HEK293 (cell line): ENCODE measurements at regions not wholly inside any gene's neighbourhood (a gene's known extent, or its start where the extent isn't known, plus 50 kb on each side); places are given as distances from the start of the nearest gene placed in this dataset.

Experiments
- CTCF ChIP-seq: fragments of 450-650 bp; formaldehyde crosslinking; IDR thresholded peaks from 2 replicates; pipeline ENCODE4 v1.5.1; 2016; ENCODE audit warnings: missing biosample characterization, missing genetic modification characterization
- GLI4 ChIP-seq: fragments of 450-650 bp; formaldehyde crosslinking; IDR thresholded peaks from 2 replicates; pipeline ENCODE4 v1.5.1; 2016; ENCODE audit warnings: missing biosample characterization, missing genetic modification characterization
- INSM2 ChIP-seq: fragments of 450-650 bp; formaldehyde crosslinking; IDR thresholded peaks from 2 replicates; pipeline ENCODE4 v1.5.1; 2016; ENCODE audit warnings: missing biosample characterization, missing genetic modification characterization
- ZBTB7A ChIP-seq: fragments of 450-650 bp; formaldehyde crosslinking; IDR thresholded peaks from 2 replicates; pipeline ENCODE4 v1.5.1; 2016; ENCODE audit warnings: low read depth, missing biosample characterization, missing genetic modification characterization
- ZNF510 ChIP-seq: fragments of 450-650 bp; formaldehyde crosslinking; IDR thresholded peaks from 2 replicates; pipeline ENCODE4 v1.5.1; 2018; ENCODE audit warnings: mild to moderate bottlenecking, missing genetic modification characterization, missing biosample characterization; ENCODE audit not compliant: insufficient replicate concordance
- ZNF549 ChIP-seq: fragments of 450-650 bp; IDR thresholded peaks from 2 replicates; pipeline ENCODE4 v1.5.1; 2018; ENCODE audit warnings: missing biosample characterization, missing genetic modification characterization, mild to moderate bottlenecking, inconsistent platforms, moderate library complexity
- ZNF707 ChIP-seq: fragments of 450-650 bp; formaldehyde crosslinking; IDR thresholded peaks from 2 replicates; pipeline ENCODE4 v1.5.1; 2016; ENCODE audit warnings: missing biosample characterization, missing genetic modification characterization

- TF ChIP-seq INSM2 (tag by site-specific recombination) (no peak), ZNF510 (no peak), ZNF549 (tag by site-specific recombination) (no peak), CTCF (no peak), GLI4 (no peak), ZNF707 (tag by site-specific recombination) (no peak), ZBTB7A (tag by site-specific recombination) (no peak)
Measured at GRCh38 chr20:1798982-1799381, 96.2 kb upstream of the SIRPA start.
